SU-DHL-6 (cell line): ENCODE measurements at regions not wholly inside any gene's neighbourhood (a gene's known extent, or its start where the extent isn't known, plus 50 kb on each side); places are given as distances from the start of the nearest gene placed in this dataset.

Experiments
- EZH2phosphoT487 ChIP-seq: fragments of 200-600 bp; sonication (generic), shearing (Covaris generic); conservative IDR thresholded peaks from 2 replicates; pipeline ENCODE4 v1.6.1; 2018; ENCODE audit warnings: mild to moderate bottlenecking, antibody characterized with exemption, low read length, moderate library complexity, mixed read lengths
- TF ChIP-seq, protein P1 (sequence below): fragments of 200-600 bp; sonication (generic); IDR thresholded peaks from one replicate; pipeline ENCODE4 v1.5.1; 2017; ENCODE audit warnings: antibody characterized with exemption, mild to moderate bottlenecking, low read length, moderate library complexity; ENCODE audit not compliant: insufficient read depth, poor library complexity, severe bottlenecking

DNA sequence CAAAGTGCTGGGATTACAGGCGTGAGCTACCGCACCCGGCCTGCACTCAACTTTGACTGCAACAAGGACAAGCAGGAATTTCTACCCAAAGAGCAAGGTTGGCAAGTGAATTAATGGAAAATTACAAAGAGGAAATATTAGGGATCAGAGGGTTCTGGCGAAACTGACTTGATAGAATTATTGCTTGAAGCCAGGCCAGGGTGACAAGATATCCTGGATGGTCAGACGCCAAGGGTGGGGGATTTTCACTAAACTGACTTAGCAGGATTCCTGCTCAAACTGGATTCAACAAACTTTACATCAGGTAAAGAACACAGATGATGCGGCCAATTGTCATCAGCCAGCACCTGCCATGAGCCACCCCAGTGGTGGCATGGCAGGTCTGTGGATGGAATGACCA lies 603.6 kb upstream of the MGMT start:
- TF ChIP-seq, protein P1, sequence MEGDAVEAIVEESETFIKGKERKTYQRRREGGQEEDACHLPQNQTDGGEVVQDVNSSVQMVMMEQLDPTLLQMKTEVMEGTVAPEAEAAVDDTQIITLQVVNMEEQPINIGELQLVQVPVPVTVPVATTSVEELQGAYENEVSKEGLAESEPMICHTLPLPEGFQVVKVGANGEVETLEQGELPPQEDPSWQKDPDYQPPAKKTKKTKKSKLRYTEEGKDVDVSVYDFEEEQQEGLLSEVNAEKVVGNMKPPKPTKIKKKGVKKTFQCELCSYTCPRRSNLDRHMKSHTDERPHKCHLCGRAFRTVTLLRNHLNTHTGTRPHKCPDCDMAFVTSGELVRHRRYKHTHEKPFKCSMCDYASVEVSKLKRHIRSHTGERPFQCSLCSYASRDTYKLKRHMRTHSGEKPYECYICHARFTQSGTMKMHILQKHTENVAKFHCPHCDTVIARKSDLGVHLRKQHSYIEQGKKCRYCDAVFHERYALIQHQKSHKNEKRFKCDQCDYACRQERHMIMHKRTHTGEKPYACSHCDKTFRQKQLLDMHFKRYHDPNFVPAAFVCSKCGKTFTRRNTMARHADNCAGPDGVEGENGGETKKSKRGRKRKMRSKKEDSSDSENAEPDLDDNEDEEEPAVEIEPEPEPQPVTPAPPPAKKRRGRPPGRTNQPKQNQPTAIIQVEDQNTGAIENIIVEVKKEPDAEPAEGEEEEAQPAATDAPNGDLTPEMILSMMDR, result no peak
- no peak for TF ChIP-seq EZH2phosphoT487
